ENCODE measurements at regions not wholly inside any gene's neighbourhood (a gene's known extent, or its start where the extent isn't known, plus 50 kb on each side); places are given as distances from the start of the nearest gene placed in this dataset.

- DNase-seq (ENCODE audit: low read depth in 3 of 3): no peak
Measured at GRCh38 chr2:41949091-41949882, 98.5 kb upstream of the PKDCC start.

GRCh38 chr2:41949883-41950665 is 97.7 kb upstream of the PKDCC start:
- DNase-seq (ENCODE audit: low read depth in 3 of 3): no peak

GRCh38 chr2:41950666-41950960 is 97.2 kb upstream of the PKDCC start:
- no peak for DNase-seq (ENCODE audit: low read depth in 3 of 3)

- no peak for DNase-seq (ENCODE audit: low read depth in 3 of 3)
Measured at GRCh38 chr2:41954304-41955291, 93.2 kb upstream of the PKDCC start.

- no peak for DNase-seq (ENCODE audit: low read depth in 3 of 3)
Measured at GRCh38 chr2:41955316-41956043, 92.3 kb upstream of the PKDCC start.

GRCh38 chr2:41957431-41957830 is 90.4 kb upstream of the PKDCC start:
- no peak for DNase-seq (ENCODE audit: low read depth in 3 of 3)

- no peak for DNase-seq (ENCODE audit: low read depth in 3 of 3)
Measured at GRCh38 chr2:41958251-41958650, 89.6 kb upstream of the PKDCC start.

- no peak for DNase-seq (ENCODE audit: low read depth in 3 of 3)
Measured at GRCh38 chr2:41958775-41959174, 89.0 kb upstream of the PKDCC start.

- no peak for DNase-seq (ENCODE audit: low read depth in 3 of 3)
Measured at GRCh38 chr2:41959760-41960159, 88.1 kb upstream of the PKDCC start.

- no peak for DNase-seq (ENCODE audit: low read depth in 3 of 3)
Measured at GRCh38 chr2:41962922-41963622, 84.7 kb upstream of the PKDCC start.

- no peak for DNase-seq (ENCODE audit: low read depth in 3 of 3)
Measured at GRCh38 chr2:41963661-41964525, 83.9 kb upstream of the PKDCC start.

GRCh38 chr2:41965173-41965908 is 82.5 kb upstream of the PKDCC start:
- no peak for DNase-seq (ENCODE audit: low read depth in 3 of 3)

- no peak for DNase-seq (ENCODE audit: low read depth in 3 of 3)
Measured at GRCh38 chr2:41965909-41966295, 81.9 kb upstream of the PKDCC start.

- no peak for DNase-seq (ENCODE audit: low read depth in 3 of 3)
Measured at GRCh38 chr2:41966431-41966893, 81.4 kb upstream of the PKDCC start.

GRCh38 chr2:41966920-41967319 is 80.9 kb upstream of the PKDCC start:
- DNase-seq (ENCODE audit: low read depth in 3 of 3): no peak

- no peak for DNase-seq (ENCODE audit: low read depth in 3 of 3)
Measured at GRCh38 chr2:41967476-41968181, 80.2 kb upstream of the PKDCC start.

GRCh38 chr2:41968182-41968578 is 79.6 kb upstream of the PKDCC start:
- no peak for DNase-seq (ENCODE audit: low read depth in 3 of 3)

- DNase-seq (ENCODE audit: low read depth in 3 of 3): no peak
Measured at GRCh38 chr2:41970988-41971660, 76.7 kb upstream of the PKDCC start.

All from stimulated activated CD4-positive, alpha-beta T cell treated with anti-CD3 and anti-CD28 coated beads, TNF-alpha, amount 100 ng/mL, for 4 hours (primary cell).